Heart left ventricle (tissue), 16 donors: ENCODE measurements at regions not wholly inside any gene's neighbourhood (a gene's known extent, or its start where the extent isn't known, plus 50 kb on each side); places are given as distances from the start of the nearest gene placed in this dataset.
A peak's percentile ranks its signal among the peaks of the same experiment; 100 is the strongest.

Experiments
- ATAC-seq, 4 donors: fragments of 200-7000 bp; cut with Tn5 transposase; one replicate each; pipeline ENCODE4 v1.9.1; 2020 to 2022; ENCODE audit warnings: moderate library complexity in 4 of 4, mild to moderate bottlenecking in 3 of 4, moderate number of reproducible peaks in 1 of 4
- DNase-seq, 5 donors: peaks; one replicate each; pipeline ENCODE4 v3.0.0-alpha.2; 2020
- H3K27ac ChIP-seq, 12 donors: fragments of 200-600 bp; sonication (generic) in 4 of 12; one replicate each; pipeline versions ENCODE4 v1.5.0 to v1.8.0; 2016 to 2022; ENCODE audit warnings: mild to moderate bottlenecking in 2 of 12
- H3K27me3 ChIP-seq, 9 donors: fragments of 200-600 bp; sonication (generic) in 2 of 9; one replicate each; pipeline versions ENCODE4 v1.5.1 to v1.8.0; 2016 to 2022; ENCODE audit warnings: mild to moderate bottlenecking in 3 of 9
- H3K36me3 ChIP-seq, 9 donors: fragments of 200-600 bp; sonication (generic) in 2 of 9; one replicate each; pipeline versions ENCODE4 v1.5.0 to v1.8.0; 2018 to 2022; ENCODE audit warnings: mild to moderate bottlenecking in 2 of 9
- H3K4me1 ChIP-seq, 12 donors: fragments of 200-600 bp; sonication (generic) in 4 of 12; one replicate each; pipeline versions ENCODE4 v1.5.0 to v1.8.0; 2016 to 2022; ENCODE audit warnings: mild to moderate bottlenecking in 3 of 12
- H3K4me3 ChIP-seq, 12 donors: fragments of 200-600 bp; sonication (generic) in 4 of 12; one replicate each; pipeline versions ENCODE4 v1.5.0 to v1.8.0; 2017 to 2022; ENCODE audit warnings: mild to moderate bottlenecking in 9 of 12, moderate library complexity in 4 of 12
- H3K9me3 ChIP-seq, 12 donors: fragments of 200-600 bp; sonication (generic) in 4 of 12; one replicate each; pipeline versions ENCODE4 v1.5.0 to v1.8.0; 2016 to 2022; ENCODE audit warnings: mild to moderate bottlenecking in 1 of 12
- CTCF ChIP-seq, 12 donors: fragments of 200-600 bp; sonication (generic) in 4 of 12; IDR thresholded peaks; one replicate each; pipeline versions ENCODE4 v1.5.0 to v1.8.0; 2018 to 2022; ENCODE audit warnings: antibody characterized with exemption in 12 of 12, mild to moderate bottlenecking in 5 of 12
- POLR2A ChIP-seq, 2 donors: fragments of 450-650 bp; IDR thresholded peaks; one replicate each; pipeline ENCODE4 v1.6.1; 2017; ENCODE audit warnings: antibody characterized with exemption in 2 of 2, mild to moderate bottlenecking in 2 of 2, moderate library complexity in 2 of 2
- WGBS, 4 donors: extraction: QIAGEN DNeasy Blood & Tissue Kit in 2 of 4; methylation state at CpG; one replicate each; pipeline versions ENCODE4 v1.1.5 to v1.1.7; 2013 to 2018; 5-methylcytosine and 5-hydroxymethylcytosine counted together
- intact Hi-C, 10 donors: fragments of 100-400 bp; cut with DNase I; formaldehyde crosslinking; loops; one replicate each; pipeline versions ENCODE4 v1.11.1 to v1.14.2; 2022
- donor health status: ischemic (EF 13 %, LVEDD 7.1; RV severe dilation, severe dysfunction).
- donor health status: healthy with polysubstance abuse.
- donor health status: DM: no; HTN: yes; CAD: no.
- donor health status: DM: no; HTN: no; CAD: no.
- donor health status: ischemic (EF 25% LVEDD 6.9; RV normal size, moderate dysfunction).
- donor health status: ischemic (EF 25% LVEDD 5.7; RV mildly dilated, moderate dysfunction).
- donor health status: healthy.
- donor health status: DM: yes; HTN: yes; CAD: no.
- donor health status: ischemic (EF 35%, LVEDD 5.7; RV mildly dilated, moderate dysfunction).
- donor health status: nonischemic (EF 11% LVEDD 7.7; RV severe dilation, severe dysfunction).
- donor health status: DM: yes; HTN: yes; CAD: no.
- donor health status: PGD.
- donor health status: ischemic (EF 29% LVEDD 5.4; RV normal size, mild dysfunction).
- donor health status: nonischemic (EF 23%, LVEDD 6.1; RV moderate dilation, normal function).

DNA sequence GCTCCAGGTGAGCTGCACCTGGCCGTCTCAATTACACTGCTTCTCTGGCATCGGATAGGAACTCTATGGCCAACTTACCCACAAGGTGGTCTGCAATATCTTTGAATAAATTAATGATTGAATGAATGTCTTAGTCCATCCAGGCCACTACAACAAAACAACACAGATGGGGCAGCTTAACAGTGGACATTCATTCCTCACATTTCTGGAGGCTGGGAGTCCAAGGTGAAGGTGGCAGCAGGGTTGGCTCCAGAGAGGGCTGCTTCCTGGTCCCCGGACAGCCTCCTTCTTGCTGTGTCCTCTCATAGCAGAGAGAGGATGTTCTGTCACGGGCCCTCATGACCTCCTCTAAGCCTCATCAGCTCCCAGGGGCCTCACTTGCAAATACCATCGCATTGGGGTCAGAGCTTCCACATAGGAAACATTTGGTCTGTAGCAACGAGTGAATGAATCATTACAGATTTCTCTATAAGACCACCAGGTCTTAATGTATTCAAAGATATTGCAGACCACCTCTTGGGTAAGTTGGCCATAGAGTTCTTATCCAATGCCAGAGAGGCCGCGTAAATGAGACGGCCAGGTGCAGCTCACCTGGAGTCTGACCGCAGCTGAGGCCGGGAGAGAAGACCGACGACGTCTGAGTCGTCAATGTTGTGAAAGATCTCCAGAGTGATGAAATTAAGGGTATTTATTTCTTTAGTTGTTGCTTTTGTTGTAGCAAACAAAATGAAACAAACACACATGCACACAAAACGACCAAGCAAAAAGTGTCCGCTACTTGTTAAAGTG, 182.7 kb upstream of the C14orf180 start:
- ATAC-seq: no peak
- H3K36me3 ChIP-seq: no peaks in the 10 kb centered on the region
- 83 to 96% (median 86%) methylated on average over 16 to 17 of the region's 17 CpGs for WGBS, 4 donors
- H3K4me1 ChIP-seq: peaks cover 4 to 36% (median 24%) of the 10 kb centered on the region in 12 donors
- no peak overlapping the region for H3K4me3 ChIP-seq
- intact Hi-C loops: loop anchor here in 2 of 10 donors (5.0 to 10.0 kb wide), 2 partner anchors 260 to 262 kb away; partner anchors contain the start of gene KIF26A (in 2 of the 2)
- DNase-seq: no peak
- no peak overlapping the region for H3K27ac ChIP-seq
- no peaks in the 10 kb centered on the region for H3K27me3 ChIP-seq
- TF ChIP-seq POLR2A (IDR thresholded peaks at IDR 0.05) (no peak), CTCF (IDR thresholded peaks at IDR 0.05) (no peak)
- H3K9me3 ChIP-seq: peaks cover 0 to 18% (median 5%) of the 10 kb centered on the region in 12 donors

DNA sequence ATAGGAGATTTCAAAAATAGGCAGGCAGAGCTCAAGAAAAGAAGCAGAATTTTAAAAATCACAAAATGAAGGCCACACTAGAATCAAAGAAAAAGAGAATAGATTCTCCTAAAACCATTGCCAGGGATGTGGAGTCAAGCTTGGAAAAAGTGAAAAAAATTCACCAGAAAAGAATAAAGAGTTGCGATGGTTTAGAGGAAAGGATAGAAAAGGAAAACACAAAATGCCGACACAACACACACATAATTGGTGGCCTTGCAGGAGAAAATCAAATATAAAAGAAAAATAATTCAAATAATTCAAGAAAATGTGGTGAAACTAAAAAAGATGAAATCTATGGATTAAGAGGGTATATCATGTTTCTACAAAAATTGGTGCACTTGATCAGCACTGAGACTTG, 181.6 kb upstream of the C14orf180 start:
- intact Hi-C loops: loop anchor here in 2 of 10 donors (5.0 to 10.0 kb wide), 2 partner anchors 261 to 263 kb away; partner anchors contain the start of gene KIF26A (in 2 of the 2)
- no peaks in the 10 kb centered on the region for H3K36me3 ChIP-seq
- no peaks in the 10 kb centered on the region for H3K27me3 ChIP-seq
- no peak for DNase-seq
- H3K27ac ChIP-seq: no peak overlapping the region
- TF ChIP-seq CTCF (IDR thresholded peaks at IDR 0.05) (no peak), POLR2A (IDR thresholded peaks at IDR 0.05) (no peak)
- no peak for ATAC-seq
- peaks cover 0 to 18% (median 5%) of the 10 kb centered on the region in 12 donors for H3K9me3 ChIP-seq
- 95 to 99% (median 97%) methylated on average over 2 of the region's 2 CpGs for WGBS, 4 donors
- H3K4me3 ChIP-seq: no peak overlapping the region
- peaks cover 0 to 28% (median 19%) of the 10 kb centered on the region in 12 donors for H3K4me1 ChIP-seq

GRCh38 chr14:104398656-104399055, 180.9 kb upstream of the C14orf180 start:
- no peaks in the 10 kb centered on the region for H3K36me3 ChIP-seq
- no peak for ATAC-seq
- H3K27me3 ChIP-seq: no peaks in the 10 kb centered on the region
- WGBS, 4 donors: 83 to 96% (median 86%) methylated on average over 7 of the region's 7 CpGs
- DNase-seq: peak in 1 of 5 donors; percentile 2
- peaks cover 0 to 21% (median 13%) of the 10 kb centered on the region in 12 donors for H3K4me1 ChIP-seq
- no peak for TF ChIP-seq CTCF (IDR thresholded peaks at IDR 0.05)
- no peak for TF ChIP-seq POLR2A (IDR thresholded peaks at IDR 0.05)
- intact Hi-C loops: loop anchor here in 2 of 10 donors (5.0 to 10.0 kb wide), 2 partner anchors 261 to 264 kb away; partner anchors contain the start of gene KIF26A (in 2 of the 2)
- H3K27ac ChIP-seq: no peak overlapping the region
- H3K4me3 ChIP-seq: no peak overlapping the region
- H3K9me3 ChIP-seq: peaks cover 0 to 18% (median 5%) of the 10 kb centered on the region in 12 donors

DNA sequence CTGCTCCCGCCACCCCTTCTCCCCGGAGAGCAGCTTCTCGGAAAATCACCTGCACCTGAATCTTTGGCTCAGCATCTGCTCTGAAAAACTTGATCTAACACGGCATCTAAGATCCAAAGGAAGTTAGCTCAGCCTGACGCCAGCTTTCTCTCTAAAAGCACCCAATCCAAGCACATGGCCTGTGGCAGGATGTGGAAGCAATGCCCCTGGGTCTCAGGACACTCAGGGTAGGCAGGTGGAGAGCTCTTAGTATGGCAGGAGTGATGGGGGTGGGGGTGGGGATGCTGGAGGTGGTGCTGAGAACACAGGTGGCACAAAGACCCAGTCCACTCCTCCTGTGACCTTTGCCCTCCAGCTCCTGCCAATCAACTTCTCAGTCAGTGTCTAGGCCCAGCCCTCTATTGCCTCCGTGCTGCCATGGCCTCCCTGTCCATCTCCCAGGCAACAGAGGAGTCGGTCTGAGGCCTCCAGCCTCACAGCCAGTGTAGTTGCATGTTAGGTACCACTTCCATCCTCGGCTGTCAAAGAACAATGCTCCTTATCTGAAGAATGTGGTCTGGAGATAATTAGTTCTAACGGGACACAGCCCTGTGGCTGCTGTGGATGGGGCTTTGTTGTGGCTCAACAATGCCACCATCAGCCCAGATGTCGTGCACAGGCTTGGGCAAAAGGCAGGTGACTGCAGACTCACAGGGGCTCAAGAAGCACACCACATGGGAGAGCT, 180.0 kb upstream of the C14orf180 start:
- H3K4me3 ChIP-seq: no peak overlapping the region
- peaks cover 0 to 18% (median 5%) of the 10 kb centered on the region in 12 donors for H3K9me3 ChIP-seq
- WGBS, 4 donors: 46 to 60% (median 50%) methylated on average over 10 of the region's 10 CpGs
- H3K4me1 ChIP-seq: peaks cover 0 to 13% (median 8%) of the 10 kb centered on the region in 12 donors
- DNase-seq (peak in 1 of 5 donors; percentile 2), ATAC-seq (peak in 2 of 4 donors; percentile 29 to 69)
- H3K27me3 ChIP-seq: peaks cover 0 to 3% (median 0%) of the 10 kb centered on the region in 9 donors
- TF ChIP-seq CTCF (IDR thresholded peaks at IDR 0.05) (no peak), POLR2A (IDR thresholded peaks at IDR 0.05) (no peak)
- intact Hi-C loops: loop anchor here in 2 of 10 donors (5.0 to 10.0 kb wide), 2 partner anchors 262 to 265 kb away; partner anchors contain the start of gene KIF26A (in 2 of the 2)
- no peak overlapping the region for H3K27ac ChIP-seq
- no peaks in the 10 kb centered on the region for H3K36me3 ChIP-seq
